H1 (cell line): ENCODE measurements at regions not wholly inside any gene's neighbourhood (a gene's known extent, or its start where the extent isn't known, plus 50 kb on each side); places are given as distances from the start of the nearest gene placed in this dataset.

Experiments
- CTCF ChIA-PET: fragments of 300-600 bp; sonication (Branson Sonifier 250); formaldehyde crosslinking; loops from one replicate; lab custom pipeline; 2021; ENCODE audit not compliant: partially characterized antibody; lab: Charles Lee
- POLR2A ChIA-PET: fragments of 300-600 bp; sonication (Branson Sonifier 250); formaldehyde crosslinking; loops from one replicate; lab custom pipeline; 2021; ENCODE audit warnings: inconsistent platforms; ENCODE audit not compliant: partially characterized antibody; lab: Charles Lee
- DNase-seq, 2 experiments: peaks; one replicate each; pipeline versions ENCODE4 v3.0.0 to v3.0.0-alpha.2; 2010 to 2022; ENCODE audit warnings: low spot score in 2 of 2, low read depth in 1 of 2, mixed read lengths in 1 of 2
- FAIRE-seq: peaks from 2 replicates; lab custom pipeline; 2011; peaks lifted over from hg19 to GRCh38; lab: Jason Lieb, UNC
- H2AFZ ChIP-seq: 2 replicates; pipeline ENCODE4 v1.8.1; 2012; ENCODE audit warnings: low read length, inconsistent platforms
- H2AK5ac ChIP-seq: 2 replicates; pipeline ENCODE4 v1.6.1; 2013; ENCODE audit warnings: low read depth, low read length
- H2BK120ac ChIP-seq: replicated peaks from 2 replicates; pipeline ENCODE3; 2013; ENCODE audit warnings: low read depth, low read length, inconsistent platforms
- H2BK12ac ChIP-seq: 2 replicates; pipeline ENCODE4 v1.6.1; 2013; ENCODE audit warnings: low read depth, low read length
- H2BK15ac ChIP-seq: 2 replicates; pipeline ENCODE4 v1.6.1; 2013; ENCODE audit warnings: low read length
- H2BK20ac ChIP-seq: 2 replicates; pipeline ENCODE4 v1.6.1; 2013; ENCODE audit warnings: low read length
- H2BK5ac ChIP-seq: 2 replicates; pipeline ENCODE4 v1.6.1; 2013; ENCODE audit warnings: low read depth, low read length
- H3K14ac ChIP-seq: 2 replicates; pipeline ENCODE4 v1.6.1; 2013; ENCODE audit warnings: inconsistent platforms; ENCODE audit not compliant: insufficient read length
- H3K18ac ChIP-seq: 2 replicates; pipeline ENCODE4 v1.6.1; 2013; ENCODE audit warnings: low read length; ENCODE audit errors: extremely low read depth
- H3K23ac ChIP-seq: 2 replicates; pipeline ENCODE4 v1.6.1; 2013; ENCODE audit warnings: inconsistent platforms; ENCODE audit not compliant: insufficient read length
- H3K23me2 ChIP-seq: 2 replicates; pipeline ENCODE4 v1.6.1; 2013; ENCODE audit warnings: low read depth, low read length
- H3K27ac ChIP-seq: 2 replicates; pipeline ENCODE4 v1.6.1; 2011; ENCODE audit warnings: low read depth, low read length, inconsistent platforms
- H3K27me3 ChIP-seq, 4 experiments: replicated peaks in 1 of 4; 1 replicate in 1 of 4; 2 replicates in 3 of 4; pipeline versions ENCODE4 v1.6.1 to v1.8.1; 2011 to 2013; ENCODE audit warnings: low read length in 3 of 4, mild to moderate bottlenecking in 3 of 4, inconsistent platforms in 2 of 4, mixed read lengths in 2 of 4, moderate library complexity in 1 of 4; ENCODE audit not compliant: control insufficient read depth in 3 of 4, insufficient read depth in 3 of 4; ENCODE audit errors: extremely low read depth in 1 of 4
- H3K36me3 ChIP-seq, 4 experiments: 2 replicates each; pipeline versions ENCODE4 v1.6.1 to v1.8.1; 2011 to 2013; ENCODE audit warnings: mild to moderate bottlenecking in 4 of 4, low read length in 3 of 4, moderate library complexity in 2 of 4, control low read depth in 1 of 4, inconsistent platforms in 1 of 4; ENCODE audit not compliant: insufficient read depth in 4 of 4, control insufficient read depth in 2 of 4
- H3K4ac ChIP-seq: replicated peaks from 2 replicates; pipeline ENCODE3; 2013; ENCODE audit warnings: low read length, low read depth, mixed read lengths, inconsistent platforms; ENCODE audit not compliant: insufficient read length
- H3K4me1 ChIP-seq, 4 experiments: replicated peaks in 1 of 4; 1 replicate in 1 of 4; 2 replicates in 3 of 4; pipeline versions ENCODE4 v1.6.1 to v1.8.1; 2011 to 2013; ENCODE audit warnings: low read length in 3 of 4, inconsistent platforms in 2 of 4, mixed read lengths in 1 of 4; ENCODE audit not compliant: insufficient read depth in 4 of 4, control insufficient read depth in 3 of 4
- H3K4me2 ChIP-seq, 2 experiments: 2 replicates each; pipeline versions ENCODE4 v1.6.1 to v1.8.1; 2011 to 2013; ENCODE audit warnings: low read depth in 2 of 2, low read length in 2 of 2, control low read depth in 1 of 2, inconsistent platforms in 1 of 2, mild to moderate bottlenecking in 1 of 2; ENCODE audit not compliant: insufficient read depth in 1 of 2
- H3K4me3 ChIP-seq, 4 experiments: fragments of 200-600, 300-600 bp in 1 of 4; sonication (generic), shearing (Covaris generic), sonication (Bioruptor Twin) in 1 of 4; 2 replicates each; pipeline versions ENCODE4 v1.5.1 to v1.8.1; 2011 to 2016; ENCODE audit warnings: low read length in 4 of 4, low read depth in 3 of 4, control low read depth in 2 of 4, inconsistent platforms in 2 of 4, mild to moderate bottlenecking in 2 of 4, mixed read lengths in 1 of 4, moderate library complexity in 1 of 4; ENCODE audit not compliant: insufficient read depth in 2 of 4; ENCODE audit errors: extremely low read depth in 1 of 4
- H3K56ac ChIP-seq: replicated peaks from 2 replicates; pipeline ENCODE3; 2013; ENCODE audit warnings: low read depth, mild to moderate bottlenecking, mixed read lengths, low read length, inconsistent platforms; ENCODE audit not compliant: insufficient read length
- H3K79me1 ChIP-seq: 2 replicates; pipeline ENCODE4 v1.6.1; 2013; ENCODE audit warnings: low read depth, low read length, control low read depth
- H3K79me2 ChIP-seq, 2 experiments: 2 replicates each; pipeline versions ENCODE4 v1.6.1 to v1.8.1; 2012 to 2013; ENCODE audit warnings: low read length in 2 of 2, mild to moderate bottlenecking in 2 of 2, inconsistent platforms in 1 of 2; ENCODE audit not compliant: insufficient read depth in 2 of 2, control insufficient read depth in 1 of 2
- H3K9ac ChIP-seq, 4 experiments: replicated peaks in 1 of 4; 1 replicate in 1 of 4; 2 replicates in 3 of 4; pipeline versions ENCODE4 v1.6.1 to v1.8.1; 2011 to 2013; ENCODE audit warnings: low read depth in 3 of 4, low read length in 3 of 4, control low read depth in 2 of 4, mild to moderate bottlenecking in 2 of 4, moderate library complexity in 2 of 4, inconsistent platforms in 1 of 4; ENCODE audit errors: extremely low read depth in 1 of 4
- H3K9me3 ChIP-seq, 2 experiments: 2 replicates each; pipeline versions ENCODE4 v1.6.1 to v1.8.1; 2012 to 2013; ENCODE audit warnings: mild to moderate bottlenecking in 2 of 2, moderate library complexity in 2 of 2, control low read depth in 1 of 2, inconsistent platforms in 1 of 2, low read depth in 1 of 2, low read length in 1 of 2, mixed read lengths in 1 of 2; ENCODE audit not compliant: insufficient read depth in 2 of 2
- H4K20me1 ChIP-seq, 2 experiments: replicated peaks in 1 of 2; 2 replicates each; pipeline versions ENCODE3 to v1.8.1; 2011 to 2013; ENCODE audit warnings: inconsistent platforms in 2 of 2, low read length in 2 of 2, mild to moderate bottlenecking in 1 of 2; ENCODE audit not compliant: insufficient read depth in 2 of 2, control insufficient read depth in 1 of 2
- H4K5ac ChIP-seq: 2 replicates; pipeline ENCODE4 v1.6.1; 2013; ENCODE audit warnings: low read length, low read depth, mixed read lengths, inconsistent platforms; ENCODE audit not compliant: insufficient read length
- H4K8ac ChIP-seq: 2 replicates; pipeline ENCODE4 v1.8.0; 2013; ENCODE audit warnings: mild to moderate bottlenecking, moderate library complexity, low read length, inconsistent platforms; ENCODE audit not compliant: insufficient read depth; ENCODE audit errors: extremely low read depth
- H4K91ac ChIP-seq: replicated peaks from 2 replicates; pipeline ENCODE3; 2013; ENCODE audit warnings: low read length, mixed read lengths, inconsistent platforms; ENCODE audit not compliant: insufficient read length
- CBX8 ChIP-seq: fragments of 300-800, 300-1000 bp; sonication (generic); IDR thresholded peaks from 2 replicates; pipeline ENCODE4 v1.7.1; 2016; ENCODE audit warnings: low read depth, low read length, borderline replicate concordance
- CTBP2 ChIP-seq: IDR thresholded peaks from 2 replicates; pipeline ENCODE4 v1.7.0; 2011; ENCODE audit warnings: borderline replicate concordance, mild to moderate bottlenecking, moderate library complexity, mixed read lengths, low read length; ENCODE audit not compliant: insufficient read depth, insufficient read length
- JUN ChIP-seq: IDR thresholded peaks from 2 replicates; pipeline ENCODE4 v1.6.1; 2011; ENCODE audit warnings: low read depth, mild to moderate bottlenecking, improper control_type of control experiment, low read length
- JUND ChIP-seq: IDR thresholded peaks from 2 replicates; pipeline ENCODE4 v1.6.1; 2011; ENCODE audit warnings: mild to moderate bottlenecking, improper control_type of control experiment, low read length
- RAD21 ChIP-seq, 2 experiments: IDR thresholded peaks in 1 of 2; conservative IDR thresholded peaks in 1 of 2; 2 replicates each; pipeline ENCODE4 v1.6.1; 2011; ENCODE audit warnings: low read depth in 2 of 2, low read length in 2 of 2, improper control_type of control experiment in 1 of 2, inconsistent platforms in 1 of 2, mild to moderate bottlenecking in 1 of 2, moderate library complexity in 1 of 2
- RXRA ChIP-seq: IDR thresholded peaks from 2 replicates; pipeline ENCODE4 v1.6.1; 2011; ENCODE audit warnings: low read depth, mild to moderate bottlenecking, low read length, moderate library complexity; ENCODE audit not compliant: insufficient read depth
- WGBS, 2 experiments: shearing (Covaris generic) in 1 of 2; methylation state at CpG; one replicate each; pipeline versions ENCODE4 v1.1.6 to v1.1.7; 2013 to 2015; ENCODE audit warnings: low lambda C conversion rate in 2 of 2, mixed read lengths in 2 of 2, inconsistent platforms in 1 of 2, low coverage in 1 of 2, missing lambda C conversion rate in 1 of 2; ENCODE audit not compliant: insufficient replicate concordance in 2 of 2, insufficient coverage in 1 of 2, insufficient read length in 1 of 2; ENCODE audit errors: extremely low coverage in 1 of 2, missing lambda C conversion rate in 1 of 2; 5-methylcytosine and 5-hydroxymethylcytosine counted together

DNA sequence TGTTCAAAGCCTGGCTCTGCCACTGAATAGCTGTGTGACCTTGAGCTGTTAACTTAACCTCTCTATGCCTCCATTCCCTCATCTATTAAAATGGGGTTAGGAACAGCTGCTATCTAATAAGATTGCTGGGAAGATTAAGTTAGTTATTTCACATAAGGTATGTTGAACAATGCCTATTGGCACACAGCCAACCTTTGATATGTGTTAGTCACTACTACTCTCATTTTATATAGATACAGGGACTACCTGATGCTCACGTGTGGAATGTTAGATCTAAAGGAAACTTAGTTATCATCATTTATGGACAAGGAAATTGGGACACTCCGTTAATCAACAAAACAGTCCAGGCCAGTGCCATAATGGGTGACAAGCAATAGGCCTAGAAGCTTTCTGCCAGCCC lies 332.4 kb upstream of the PPP2R3A start:
- CTCF ChIA-PET: no interaction called here
- H3K23ac ChIP-seq: no peak overlapping the region
- H3K56ac ChIP-seq: no peak overlapping the region
- no peak overlapping the region for H2BK5ac ChIP-seq
- H3K14ac ChIP-seq: no peak overlapping the region
- H3K4me3 ChIP-seq: no peak overlapping the region
- no peaks in the 10 kb centered on the region for H3K36me3 ChIP-seq
- DNase-seq (no peak), FAIRE-seq (no peak)
- no peak overlapping the region for H3K27ac ChIP-seq
- H2AK5ac ChIP-seq: no peak overlapping the region
- H3K79me2 ChIP-seq: no peaks in the 10 kb centered on the region
- H2AFZ ChIP-seq: no peak overlapping the region
- H4K5ac ChIP-seq: no peak overlapping the region
- peaks cover 1% of the 10 kb centered on the region; the same call in 1 of the 2 replicates for H3K23me2 ChIP-seq
- no peaks in the 10 kb centered on the region; the same call in 1 of the 2 replicates for H3K79me1 ChIP-seq
- no peak overlapping the region for H3K4ac ChIP-seq
- WGBS, 2 experiments: 95% methylated on average over 2 of the region's 2 CpGs; no CpG with 5 or more reads in 1 of the 2 experiments
- no peaks in the 10 kb centered on the region for H3K9me3 ChIP-seq
- H4K20me1 ChIP-seq: no peaks in the 10 kb centered on the region
- POLR2A ChIA-PET: no interaction called here
- no peak overlapping the region for H2BK20ac ChIP-seq
- H3K4me2 ChIP-seq: no peak overlapping the region
- peaks cover 0 to 3% (median 0%) of the 10 kb centered on the region in 4 experiments; a peak in 1 of 7 replicates for H3K4me1 ChIP-seq
- H3K9ac ChIP-seq: no peak overlapping the region
- H4K91ac ChIP-seq: no peak overlapping the region
- no peak overlapping the region for H4K8ac ChIP-seq
- H2BK12ac ChIP-seq: no peak overlapping the region
- H3K18ac ChIP-seq: no peak overlapping the region
- H2BK120ac ChIP-seq: no peak overlapping the region
- H3K27me3 ChIP-seq: no peaks in the 10 kb centered on the region
- no peak overlapping the region for H2BK15ac ChIP-seq
- TF ChIP-seq RXRA (no peak), CTBP2 (no peak), RAD21 (IDR thresholded peaks at IDR 0.05 in 1 of 2, conservative IDR thresholded peaks at IDR 0.05 in 1 of 2; ENCODE audit: low read depth in 2 of 2, low read length in 2 of 2) (no peak), JUN (no peak), CBX8 (no peak), JUND (no peak)
